A673 (cell line): ENCODE measurements at regions not wholly inside any gene's neighbourhood (a gene's known extent, or its start where the extent isn't known, plus 50 kb on each side); places are given as distances from the start of the nearest gene placed in this dataset.

Experiments
- CTCF ChIP-seq: fragments of 300-800, 200-600 bp; sonication (generic); conservative IDR thresholded peaks from 2 replicates; pipeline ENCODE4 v1.5.1; 2017; ENCODE audit warnings: low read depth, mild to moderate bottlenecking, antibody characterized with exemption, low read length, moderate library complexity, mixed read lengths
- EZH2 ChIP-seq: fragments of 200-600 bp; sonication (generic); IDR thresholded peaks from 2 replicates; pipeline ENCODE4 v1.6.1; 2017; ENCODE audit warnings: borderline replicate concordance, low read depth, mild to moderate bottlenecking, mixed read lengths, antibody characterized with exemption, low read length; ENCODE audit not compliant: poor library complexity, severe bottlenecking

- TF ChIP-seq EZH2 (no peak), CTCF (no peak)
Observed at GRCh38 chr2:23164173-23164572, 220.8 kb upstream of the KLHL29 start.
